Fibroblast of lung (primary cell): ENCODE measurements at regions not wholly inside any gene's neighbourhood (a gene's known extent, or its start where the extent isn't known, plus 50 kb on each side); places are given as distances from the start of the nearest gene placed in this dataset.

Experiments used
- EZH2 ChIP-seq: IDR thresholded peaks from 2 replicates; pipeline ENCODE4 v1.5.1; 2012; ENCODE audit warnings: low read length, control low read depth, mild to moderate bottlenecking; ENCODE audit errors: missing control alignments
- TF ChIP-seq, protein P1 (sequence below), 2 donors: IDR thresholded peaks in 1 of 2; conservative IDR thresholded peaks in 1 of 2; 1 replicate in 1 of 2; 2 replicates in 1 of 2; pipeline ENCODE4 v1.5.1; 2011 to 2012; ENCODE audit warnings: low read length in 2 of 2, control low read depth in 1 of 2, inconsistent platforms in 1 of 2, low read depth in 1 of 2, mild to moderate bottlenecking in 1 of 2

DNA sequence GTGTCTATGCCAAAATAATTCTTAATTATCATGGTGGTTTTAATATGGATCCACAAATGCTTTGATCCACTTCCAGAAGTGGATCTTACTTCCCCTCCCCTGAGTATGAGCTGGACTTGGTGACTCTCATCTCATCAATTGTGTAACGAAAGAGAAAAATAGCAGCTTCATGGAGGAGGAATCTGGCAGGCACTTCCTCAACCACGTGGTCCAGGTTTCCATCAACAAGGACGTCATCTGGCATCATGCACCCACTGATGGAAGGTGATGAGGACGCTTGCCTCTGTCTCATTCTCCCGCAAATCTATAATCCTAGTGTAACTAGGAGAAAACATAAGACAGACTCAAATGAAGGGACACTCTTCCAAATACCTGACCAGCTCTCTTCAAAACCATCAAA lies 54.6 kb upstream of the S1PR3 start:
- TF ChIP-seq, protein P1, sequence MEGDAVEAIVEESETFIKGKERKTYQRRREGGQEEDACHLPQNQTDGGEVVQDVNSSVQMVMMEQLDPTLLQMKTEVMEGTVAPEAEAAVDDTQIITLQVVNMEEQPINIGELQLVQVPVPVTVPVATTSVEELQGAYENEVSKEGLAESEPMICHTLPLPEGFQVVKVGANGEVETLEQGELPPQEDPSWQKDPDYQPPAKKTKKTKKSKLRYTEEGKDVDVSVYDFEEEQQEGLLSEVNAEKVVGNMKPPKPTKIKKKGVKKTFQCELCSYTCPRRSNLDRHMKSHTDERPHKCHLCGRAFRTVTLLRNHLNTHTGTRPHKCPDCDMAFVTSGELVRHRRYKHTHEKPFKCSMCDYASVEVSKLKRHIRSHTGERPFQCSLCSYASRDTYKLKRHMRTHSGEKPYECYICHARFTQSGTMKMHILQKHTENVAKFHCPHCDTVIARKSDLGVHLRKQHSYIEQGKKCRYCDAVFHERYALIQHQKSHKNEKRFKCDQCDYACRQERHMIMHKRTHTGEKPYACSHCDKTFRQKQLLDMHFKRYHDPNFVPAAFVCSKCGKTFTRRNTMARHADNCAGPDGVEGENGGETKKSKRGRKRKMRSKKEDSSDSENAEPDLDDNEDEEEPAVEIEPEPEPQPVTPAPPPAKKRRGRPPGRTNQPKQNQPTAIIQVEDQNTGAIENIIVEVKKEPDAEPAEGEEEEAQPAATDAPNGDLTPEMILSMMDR (conservative IDR thresholded peaks at IDR 0.05 in 1 of 2, IDR thresholded peaks at IDR 0.05 in 1 of 2; ENCODE audit: low read depth in 1 of 2, low read length in 2 of 2): no peak
- no peak for TF ChIP-seq EZH2
